K562 (cell line): ENCODE measurements at regions not wholly inside any gene's neighbourhood (a gene's known extent, or its start where the extent isn't known, plus 50 kb on each side); places are given as distances from the start of the nearest gene placed in this dataset.

ENCODE experiments used
- ARID3A ChIP-seq: IDR thresholded peaks from 2 replicates; pipeline ENCODE4 v1.6.1; 2012; ENCODE audit warnings: low read depth, low read length, improper control_type of control experiment, borderline replicate concordance
- ARNT ChIP-seq, 2 experiments: fragments of 450-650 bp; IDR thresholded peaks; 2 replicates each; pipeline ENCODE4 v1.6.1; 2016; ENCODE audit warnings: mild to moderate bottlenecking in 1 of 2
- CREB3L1 ChIP-seq: fragments of 450-650 bp; IDR thresholded peaks from 2 replicates; pipeline ENCODE4 v1.6.1; 2014; ENCODE audit warnings: low read depth, mild to moderate bottlenecking, moderate library complexity, borderline replicate concordance
- CREB5 ChIP-seq: fragments of 250-450 bp; sonication (Bioruptor Pico); IDR thresholded peaks from 2 replicates; pipeline ENCODE4 v1.5.0; 2020; ENCODE audit warnings: mild to moderate bottlenecking
- FOS ChIP-seq: IDR thresholded peaks from 3 replicates; pipeline ENCODE4 v1.6.1; 2011; ENCODE audit not compliant: insufficient read length; ENCODE audit errors: extremely low read depth
- FOXK2 ChIP-seq, 2 experiments: fragments of 450-650 bp; IDR thresholded peaks in 1 of 2; conservative IDR thresholded peaks in 1 of 2; 2 replicates each; pipeline ENCODE4 v1.6.1; 2016; ENCODE audit warnings: low read depth in 2 of 2, mild to moderate bottlenecking in 1 of 2
- MCM3 ChIP-seq: fragments of 450-650 bp; IDR thresholded peaks from 2 replicates; pipeline ENCODE4 v1.6.1; 2016
- MXI1 ChIP-seq: IDR thresholded peaks from 2 replicates; pipeline ENCODE4 v1.6.1; 2011; ENCODE audit warnings: low read depth, mild to moderate bottlenecking, improper control_type of control experiment, low read length
- NCOA6 ChIP-seq: fragments of 450-650 bp; IDR thresholded peaks from 2 replicates; pipeline ENCODE4 v1.6.1; 2017; ENCODE audit warnings: mild to moderate bottlenecking
- NR1H2 ChIP-seq: sonication (generic); formaldehyde crosslinking; IDR thresholded peaks from 2 replicates; pipeline ENCODE4 v1.4.0; 2020; ENCODE audit warnings: mild to moderate bottlenecking, missing genetic modification reagents
- PATZ1 ChIP-seq: fragments of 250-450 bp; sonication (Bioruptor Pico); IDR thresholded peaks from 2 replicates; pipeline ENCODE4 v1.5.0; 2020; ENCODE audit warnings: mild to moderate bottlenecking, borderline replicate concordance
- PHF20 ChIP-seq: fragments of 450-650 bp; IDR thresholded peaks from 2 replicates; pipeline ENCODE4 v1.6.1; 2018; ENCODE audit not compliant: partially characterized antibody
- POLR2AphosphoS5 ChIP-seq: IDR thresholded peaks from 2 replicates; pipeline ENCODE4 v1.6.1; 2011; ENCODE audit warnings: mild to moderate bottlenecking, low read depth, low read length, moderate library complexity; ENCODE audit not compliant: control insufficient read depth, insufficient read depth
- PTTG1 ChIP-seq: fragments of 450-650 bp; IDR thresholded peaks from 2 replicates; pipeline ENCODE4 v1.6.1; 2016; ENCODE audit warnings: low read depth, mild to moderate bottlenecking, missing genetic modification characterization, missing compliant biosample characterization
- SMARCA5 ChIP-seq: fragments of 450-650 bp; IDR thresholded peaks from 2 replicates; pipeline ENCODE4 v1.6.1; 2016
- SMARCC2 ChIP-seq: fragments of 450-650 bp; IDR thresholded peaks from 2 replicates; pipeline ENCODE4 v1.6.1; 2017; ENCODE audit warnings: antibody characterized with exemption, moderate library complexity, mild to moderate bottlenecking, low read depth
- TCFL5 ChIP-seq: fragments of 250-450 bp; sonication (Bioruptor Pico); conservative IDR thresholded peaks from 2 replicates; pipeline ENCODE4 v1.6.1; 2021; ENCODE audit warnings: mild to moderate bottlenecking, moderate library complexity, matching md5 sums
- ZBTB17 ChIP-seq: fragments of 450-650 bp; formaldehyde crosslinking; IDR thresholded peaks from 2 replicates; pipeline ENCODE4 v1.4.0; 2020; ENCODE audit warnings: mild to moderate bottlenecking
- ZFP1 ChIP-seq: fragments of 450-650 bp; formaldehyde crosslinking; IDR thresholded peaks from 2 replicates; pipeline ENCODE4 v1.4.0; 2020; ENCODE audit warnings: mild to moderate bottlenecking, mixed read lengths
- ZNF449 ChIP-seq: fragments of 250-450 bp; sonication (Bioruptor Pico); IDR thresholded peaks from 2 replicates; pipeline ENCODE4 v1.8.0; 2022; ENCODE audit warnings: moderate library complexity, mild to moderate bottlenecking, inconsistent platforms
- ZNF699 ChIP-seq: fragments of 250-450 bp; sonication (Bioruptor Pico); IDR thresholded peaks from 2 replicates; pipeline ENCODE4 v1.8.0; 2021; ENCODE audit warnings: mild to moderate bottlenecking, moderate library complexity; ENCODE audit not compliant: insufficient replicate concordance
- ZNF766 ChIP-seq: fragments of 200-800 bp; sonication (Bioruptor generic); conservative IDR thresholded peaks from 2 replicates; pipeline ENCODE4 v1.6.1; 2016; ENCODE audit warnings: missing genetic modification characterization, missing compliant biosample characterization

GRCh38 chr10:83983578-83984255 lies 155.6 kb upstream of the GHITM start (continued):
- no peak for TF ChIP-seq CREB5 (CRISPR knock-in tag)
- no peak for TF ChIP-seq SMARCA5
- no peak for TF ChIP-seq ZNF699
- TF ChIP-seq CREB3L1: no peak
- no peak for TF ChIP-seq ZNF766 (CRISPR knock-in tag)
- no peak for TF ChIP-seq ARNT (IDR thresholded peaks at IDR 0.05)
- no peak for TF ChIP-seq MXI1
- TF ChIP-seq PATZ1 (CRISPR knock-in tag): no peak
- TF ChIP-seq POLR2AphosphoS5: no peak
- TF ChIP-seq ZBTB17 (CRISPR knock-in tag): no peak
- TF ChIP-seq PTTG1 (tag): no peak
- TF ChIP-seq ARID3A: no peak
- no peak for TF ChIP-seq ZNF449 (CRISPR knock-in tag)
- TF ChIP-seq SMARCC2: no peak
- no peak for TF ChIP-seq NCOA6
- no peak for TF ChIP-seq NR1H2 (CRISPR knock-in tag)
- no peak for TF ChIP-seq ZFP1 (CRISPR knock-in tag)
- no peak for TF ChIP-seq FOXK2 (conservative IDR thresholded peaks at IDR 0.05 in 1 of 2, IDR thresholded peaks at IDR 0.05 in 1 of 2; ENCODE audit: low read depth in 2 of 2)
- TF ChIP-seq MCM3: no peak
- no peak for TF ChIP-seq TCFL5 (CRISPR knock-in tag)
- no peak for TF ChIP-seq FOS
- TF ChIP-seq PHF20: no peak
